PC-9 (cell line): ENCODE measurements at regions not wholly inside any gene's neighbourhood (a gene's known extent, or its start where the extent isn't known, plus 50 kb on each side); places are given as distances from the start of the nearest gene placed in this dataset.
"Not testable (repeated sequence)": the region's sequence is repeated elsewhere in the genome, so short reads cannot be mapped to it uniquely, and the experiment has no call there.

Experiments used
- BruUV-seq: library from RNA; stranded (reverse); fragments of 400-500 nt; replicated peaks from 2 replicates; lab custom pipeline; 2021; lab: Mats Ljungman, UMichigan
- CTCF ChIA-PET: fragments of 300-600 bp; sonication (Branson Sonifier 250); formaldehyde crosslinking; loops from one replicate; lab custom pipeline; 2022; ENCODE audit warnings: antibody characterized with exemption; lab: Charles Lee
- POLR2A ChIA-PET: fragments of 300-600 bp; sonication (Branson Sonifier 250); formaldehyde crosslinking; loops from one replicate; lab custom pipeline; 2022; ENCODE audit warnings: antibody characterized with exemption; ENCODE audit not compliant: unreplicated experiment; lab: Charles Lee
- DNase-seq, 2 experiments: peaks; one replicate each; pipeline versions ENCODE4 v3.0.0 to v3.0.0-alpha.2; 2015 to 2022; ENCODE audit warnings: mixed read lengths in 1 of 2
- H2AFZ ChIP-seq: fragments of 200-600 bp; sonication (generic); 2 replicates; pipeline ENCODE4 v1.8.1; 2017; ENCODE audit warnings: antibody characterized with exemption
- H3F3A ChIP-seq: fragments of 200-600 bp; sonication (generic); 2 replicates; pipeline ENCODE4 v1.8.1; 2017; ENCODE audit warnings: antibody characterized with exemption, mild to moderate bottlenecking, low read depth; ENCODE audit not compliant: insufficient read depth
- H3K27ac ChIP-seq: fragments of 200-600 bp; sonication (generic); 2 replicates; pipeline ENCODE4 v1.6.1; 2016; ENCODE audit warnings: mixed run types
- H3K27me3 ChIP-seq: fragments of 200-600 bp; sonication (generic); 2 replicates; pipeline ENCODE4 v1.6.1; 2016; ENCODE audit warnings: low read depth, mixed run types; ENCODE audit not compliant: insufficient read depth
- H3K36me3 ChIP-seq: fragments of 200-600 bp; sonication (generic); 2 replicates; pipeline ENCODE4 v1.6.1; 2016; ENCODE audit warnings: low read depth, mixed run types
- H3K4me1 ChIP-seq: fragments of 200-600 bp; sonication (generic); replicated peaks from 2 replicates; pipeline ENCODE4 v1.6.1; 2016; ENCODE audit warnings: mixed run types; ENCODE audit not compliant: insufficient read depth
- H3K4me2 ChIP-seq: fragments of 200-600 bp; sonication (generic); 2 replicates; pipeline ENCODE4 v1.6.1; 2017; ENCODE audit warnings: mixed run types
- H3K4me3 ChIP-seq: fragments of 200-600 bp; sonication (generic); 2 replicates; pipeline ENCODE4 v1.6.1; 2016; ENCODE audit warnings: mixed run types
- H3K79me2 ChIP-seq: fragments of 200-600 bp; sonication (generic); 2 replicates; pipeline ENCODE4 v1.6.1; 2017; ENCODE audit warnings: low read depth, mixed run types
- H3K9me2 ChIP-seq: fragments of 200-600 bp; sonication (generic); 2 replicates; pipeline ENCODE4 v1.8.1; 2017; ENCODE audit warnings: mild to moderate bottlenecking; ENCODE audit not compliant: insufficient read depth
- H3K9me3 ChIP-seq: fragments of 200-600 bp; sonication (generic); 2 replicates; pipeline ENCODE4 v1.8.1; 2016; ENCODE audit warnings: low read depth; ENCODE audit not compliant: insufficient read depth
- H4K20me1 ChIP-seq: fragments of 200-600 bp; sonication (generic); 2 replicates; pipeline ENCODE4 v1.8.1; 2017; ENCODE audit not compliant: insufficient read depth
- intact Hi-C: fragments of 100-400 bp; cut with micrococcal nuclease; formaldehyde crosslinking; loops from one replicate; pipeline ENCODE4 v1.10.0; 2022; ENCODE audit not compliant: unreplicated experiment

GRCh38 chr4:189629733-189630132 lies 310.9 kb upstream of the FRG1 start:
- not testable (repeated sequence) for BruUV-seq

GRCh38 chr4:189630913-189631567 lies 309.6 kb upstream of the FRG1 start:
- H3K79me2 ChIP-seq, H3F3A ChIP-seq, POLR2A ChIA-PET, intact Hi-C loops, H3K36me3 ChIP-seq, H2AFZ ChIP-seq, CTCF ChIA-PET, H3K4me3 ChIP-seq, H3K27me3 ChIP-seq, DNase-seq, BruUV-seq, H3K4me2 ChIP-seq, H3K4me1 ChIP-seq, H3K9me3 ChIP-seq, H4K20me1 ChIP-seq, H3K27ac ChIP-seq, H3K9me2 ChIP-seq: not testable (repeated sequence)

More at GRCh38 chr4:189629733-189630132, 310.9 kb upstream of the FRG1 start:
- H3K4me1 ChIP-seq, CTCF ChIA-PET, POLR2A ChIA-PET, H4K20me1 ChIP-seq, H3K4me3 ChIP-seq, H3K9me2 ChIP-seq, H3K4me2 ChIP-seq, H3K36me3 ChIP-seq, H3K9me3 ChIP-seq, H3K27ac ChIP-seq, H3K27me3 ChIP-seq, DNase-seq, H2AFZ ChIP-seq, H3F3A ChIP-seq, intact Hi-C loops, H3K79me2 ChIP-seq: not testable (repeated sequence)

DNA sequence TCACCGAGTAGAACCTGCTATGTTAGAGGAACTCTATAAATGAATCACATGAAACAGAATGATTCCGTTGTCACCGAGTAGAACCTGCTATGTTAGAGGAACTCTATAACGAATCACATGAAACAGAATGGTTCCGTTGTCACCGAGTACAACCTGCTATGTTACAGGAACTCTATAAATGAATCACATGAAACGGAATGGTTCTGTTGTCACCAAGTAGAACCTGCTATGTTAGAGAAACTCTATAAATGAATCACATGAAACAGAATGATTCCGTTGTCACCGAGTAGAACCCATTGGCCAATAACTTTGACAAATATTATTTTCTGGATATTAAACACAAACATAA lies 309.1 kb upstream of the FRG1 start:
- H3K4me1 ChIP-seq, H3K4me2 ChIP-seq, POLR2A ChIA-PET, CTCF ChIA-PET, H3K36me3 ChIP-seq, H3K4me3 ChIP-seq, H3K9me3 ChIP-seq, H3K79me2 ChIP-seq, H4K20me1 ChIP-seq, H3F3A ChIP-seq, BruUV-seq, DNase-seq, H3K9me2 ChIP-seq, H2AFZ ChIP-seq, intact Hi-C loops, H3K27ac ChIP-seq, H3K27me3 ChIP-seq: not testable (repeated sequence)

GRCh38 chr4:189650436-189650835 lies 290.2 kb upstream of the FRG1 start:
- H3K4me1 ChIP-seq, H3K4me3 ChIP-seq, H2AFZ ChIP-seq, BruUV-seq, H4K20me1 ChIP-seq, H3K9me2 ChIP-seq, DNase-seq, intact Hi-C loops, H3F3A ChIP-seq, H3K4me2 ChIP-seq, H3K79me2 ChIP-seq, H3K27ac ChIP-seq, CTCF ChIA-PET, H3K36me3 ChIP-seq, POLR2A ChIA-PET, H3K9me3 ChIP-seq, H3K27me3 ChIP-seq: not testable (repeated sequence)

DNA sequence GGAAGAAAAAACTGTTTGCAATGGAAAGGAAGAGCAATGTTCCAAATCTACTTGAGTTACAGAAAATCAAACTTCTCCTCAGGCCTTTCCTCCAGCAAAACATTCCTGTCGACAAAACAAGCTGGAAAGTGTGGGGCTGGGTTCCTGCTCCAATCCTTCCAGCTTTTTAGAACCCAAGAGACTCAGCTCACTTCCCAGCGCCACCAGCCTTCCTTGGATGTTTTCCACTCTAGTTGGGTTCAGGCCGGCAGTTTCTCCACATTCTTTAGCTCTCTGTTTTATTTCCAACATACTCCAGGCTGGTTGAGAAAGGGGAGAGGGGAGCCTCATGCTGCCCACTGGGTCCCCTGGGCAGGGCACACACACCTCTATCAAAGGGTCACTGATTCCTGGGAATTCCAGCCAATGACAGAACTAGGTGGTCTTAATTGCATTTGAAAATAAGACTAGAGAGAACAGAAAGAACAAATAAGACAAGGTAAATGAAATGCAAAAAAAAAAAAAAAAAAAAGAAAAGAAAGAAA lies 287.5 kb upstream of the FRG1 start:
- DNase-seq, CTCF ChIA-PET, BruUV-seq, H3K4me3 ChIP-seq, POLR2A ChIA-PET, H3K27ac ChIP-seq, H3K9me3 ChIP-seq, H3K27me3 ChIP-seq, H3K79me2 ChIP-seq, H4K20me1 ChIP-seq, H3F3A ChIP-seq, H3K36me3 ChIP-seq, H2AFZ ChIP-seq, H3K9me2 ChIP-seq, intact Hi-C loops, H3K4me2 ChIP-seq, H3K4me1 ChIP-seq: not testable (repeated sequence)

DNA sequence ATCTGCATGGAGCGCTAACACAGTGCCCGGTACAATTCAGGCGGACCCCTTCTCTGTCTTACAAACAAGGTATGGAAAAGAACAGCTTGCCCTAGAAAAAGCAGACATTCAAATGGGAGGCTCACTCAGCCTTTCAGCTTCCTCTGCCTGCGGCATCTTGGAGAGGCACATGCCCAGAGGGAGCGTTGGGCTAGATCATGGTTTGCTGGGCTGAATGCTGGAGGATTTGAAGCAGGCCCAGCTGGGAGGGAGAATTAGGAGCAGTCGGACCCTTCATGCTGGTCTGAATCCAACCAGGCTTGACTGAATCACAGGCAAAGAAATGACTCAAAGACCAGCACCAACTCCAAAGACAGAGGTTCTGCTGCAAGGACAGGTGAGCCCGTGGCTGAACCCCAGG lies 286.7 kb upstream of the FRG1 start:
- DNase-seq, intact Hi-C loops, H3K27me3 ChIP-seq, H3F3A ChIP-seq, CTCF ChIA-PET, H3K79me2 ChIP-seq, H3K36me3 ChIP-seq, H3K4me2 ChIP-seq, H4K20me1 ChIP-seq, H3K4me3 ChIP-seq, H3K9me3 ChIP-seq, H3K27ac ChIP-seq, POLR2A ChIA-PET, H2AFZ ChIP-seq, H3K4me1 ChIP-seq, BruUV-seq, H3K9me2 ChIP-seq: not testable (repeated sequence)

GRCh38 chr4:189654396-189654795 lies 286.3 kb upstream of the FRG1 start:
- CTCF ChIA-PET, H3K9me2 ChIP-seq, H3K4me3 ChIP-seq, DNase-seq, BruUV-seq, POLR2A ChIA-PET, H3K36me3 ChIP-seq, H2AFZ ChIP-seq, H3K79me2 ChIP-seq, H3K4me1 ChIP-seq, intact Hi-C loops, H3K4me2 ChIP-seq, H3K27ac ChIP-seq, H3F3A ChIP-seq, H4K20me1 ChIP-seq, H3K27me3 ChIP-seq, H3K9me3 ChIP-seq: not testable (repeated sequence)
